Omental fat pad (tissue), 3 donors: ENCODE measurements at regions not wholly inside any gene's neighbourhood (a gene's known extent, or its start where the extent isn't known, plus 50 kb on each side); places are given as distances from the start of the nearest gene placed in this dataset.
"Not testable (repeated sequence)": the region's sequence is repeated elsewhere in the genome, so short reads cannot be mapped to it uniquely, and the experiment has no call there.

Source experiments
- ATAC-seq: fragments of 150-250 bp; one replicate; pipeline ENCODE4 v1.9.1; 2016; ENCODE audit warnings: mild to moderate bottlenecking, moderate library complexity; ENCODE audit not compliant: low FRiP score
- DNase-seq: peaks from one replicate; pipeline ENCODE4 v3.0.0-alpha.2; 2019; ENCODE audit warnings: low spot score
- TF ChIP-seq, protein P1 (sequence below), 3 donors: fragments of 450-650 bp; IDR thresholded peaks; one replicate each; pipeline ENCODE4 v1.5.1; 2016 to 2017; ENCODE audit warnings: antibody characterized with exemption in 3 of 3, mild to moderate bottlenecking in 3 of 3, moderate library complexity in 2 of 3

DNA sequence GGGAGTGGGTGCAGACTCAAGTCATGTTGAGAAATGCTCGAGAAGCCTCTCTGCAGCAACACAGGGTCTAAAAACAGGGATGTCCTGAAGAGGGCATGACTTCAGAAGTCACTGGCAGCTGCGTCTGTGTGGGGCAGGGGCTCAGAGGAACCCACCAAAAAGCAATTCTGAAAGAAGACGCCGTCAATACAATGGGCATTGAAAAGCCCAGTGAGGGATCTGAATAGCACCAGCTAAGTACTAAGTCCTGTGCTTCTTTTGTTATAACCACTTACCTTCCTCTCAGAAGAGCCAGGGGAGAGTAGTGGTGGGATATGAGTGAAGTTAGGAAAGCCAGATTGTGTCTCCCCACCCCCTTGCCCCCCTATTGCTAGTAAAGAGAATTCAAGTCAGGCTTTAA lies 137.2 kb downstream of the INHBA start:
- DNase-seq, result no peak
- no peak for ATAC-seq
- TF ChIP-seq, protein P1, sequence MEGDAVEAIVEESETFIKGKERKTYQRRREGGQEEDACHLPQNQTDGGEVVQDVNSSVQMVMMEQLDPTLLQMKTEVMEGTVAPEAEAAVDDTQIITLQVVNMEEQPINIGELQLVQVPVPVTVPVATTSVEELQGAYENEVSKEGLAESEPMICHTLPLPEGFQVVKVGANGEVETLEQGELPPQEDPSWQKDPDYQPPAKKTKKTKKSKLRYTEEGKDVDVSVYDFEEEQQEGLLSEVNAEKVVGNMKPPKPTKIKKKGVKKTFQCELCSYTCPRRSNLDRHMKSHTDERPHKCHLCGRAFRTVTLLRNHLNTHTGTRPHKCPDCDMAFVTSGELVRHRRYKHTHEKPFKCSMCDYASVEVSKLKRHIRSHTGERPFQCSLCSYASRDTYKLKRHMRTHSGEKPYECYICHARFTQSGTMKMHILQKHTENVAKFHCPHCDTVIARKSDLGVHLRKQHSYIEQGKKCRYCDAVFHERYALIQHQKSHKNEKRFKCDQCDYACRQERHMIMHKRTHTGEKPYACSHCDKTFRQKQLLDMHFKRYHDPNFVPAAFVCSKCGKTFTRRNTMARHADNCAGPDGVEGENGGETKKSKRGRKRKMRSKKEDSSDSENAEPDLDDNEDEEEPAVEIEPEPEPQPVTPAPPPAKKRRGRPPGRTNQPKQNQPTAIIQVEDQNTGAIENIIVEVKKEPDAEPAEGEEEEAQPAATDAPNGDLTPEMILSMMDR (IDR thresholded peaks at IDR 0.05), result no peak

DNA sequence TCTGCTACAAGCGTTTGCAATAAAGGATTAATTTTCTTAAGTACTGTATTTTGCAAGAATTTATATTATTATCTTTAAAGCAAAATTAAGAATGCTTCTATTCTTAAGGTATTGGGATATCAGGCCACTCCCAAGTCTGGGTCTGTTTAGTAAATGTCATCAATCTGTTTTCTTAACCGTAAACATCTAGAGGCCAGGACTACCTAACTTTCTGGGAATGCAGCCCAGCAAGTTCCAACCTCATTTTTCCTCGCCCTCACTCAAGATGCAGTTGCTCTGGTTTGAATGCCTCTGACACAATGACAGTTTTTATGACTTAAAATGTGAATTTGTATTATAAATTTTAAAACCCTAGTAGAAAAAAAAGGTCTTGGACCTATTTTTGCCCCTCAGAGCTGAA lies 143.5 kb downstream of the INHBA start:
- TF ChIP-seq, protein P1 (IDR thresholded peaks at IDR 0.05), result no peak
- ATAC-seq, result no peak
- no peak for DNase-seq

DNA sequence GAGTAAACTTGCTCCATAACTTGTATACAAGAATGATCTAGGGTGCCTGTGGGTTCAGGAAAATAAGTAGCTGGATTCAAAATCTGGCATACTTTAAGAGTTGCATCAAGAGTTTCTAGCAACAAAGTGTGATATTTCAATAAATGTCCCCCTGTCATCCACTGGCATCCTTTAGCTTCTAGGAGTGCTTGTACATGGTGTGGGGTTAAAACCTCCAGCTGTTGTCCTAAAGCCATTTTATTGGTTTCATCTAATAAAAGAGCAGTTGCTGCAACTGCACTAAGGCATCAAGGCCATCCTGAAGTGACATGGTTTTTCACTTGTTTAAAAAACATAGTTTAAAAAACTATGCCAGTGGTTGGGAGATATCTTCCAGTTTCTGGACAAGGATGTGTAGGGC lies 148.4 kb downstream of the INHBA start:
- TF ChIP-seq, protein P1 (IDR thresholded peaks at IDR 0.05), result no peak
- no peak for DNase-seq
- no peak for ATAC-seq

DNA sequence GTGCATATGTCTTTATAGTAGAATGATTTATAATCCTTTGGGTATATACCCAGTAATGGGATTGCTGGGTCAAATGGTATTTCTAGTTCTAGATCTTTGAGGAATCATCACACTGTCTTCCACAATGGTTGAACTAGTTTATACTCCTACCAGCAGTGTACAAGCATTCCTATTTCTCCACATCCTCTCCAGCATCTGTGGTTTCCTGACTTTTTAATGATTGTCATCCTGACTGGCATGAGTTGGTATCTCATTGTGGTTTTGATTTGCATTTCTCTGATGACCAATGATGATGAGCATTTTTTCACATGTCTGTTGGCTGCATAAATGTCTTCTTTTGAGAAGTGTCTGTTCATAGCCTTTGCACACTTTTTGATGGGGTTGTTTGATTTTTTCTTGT lies 152.8 kb downstream of the INHBA start:
- not testable (repeated sequence) for ATAC-seq, DNase-seq

DNA sequence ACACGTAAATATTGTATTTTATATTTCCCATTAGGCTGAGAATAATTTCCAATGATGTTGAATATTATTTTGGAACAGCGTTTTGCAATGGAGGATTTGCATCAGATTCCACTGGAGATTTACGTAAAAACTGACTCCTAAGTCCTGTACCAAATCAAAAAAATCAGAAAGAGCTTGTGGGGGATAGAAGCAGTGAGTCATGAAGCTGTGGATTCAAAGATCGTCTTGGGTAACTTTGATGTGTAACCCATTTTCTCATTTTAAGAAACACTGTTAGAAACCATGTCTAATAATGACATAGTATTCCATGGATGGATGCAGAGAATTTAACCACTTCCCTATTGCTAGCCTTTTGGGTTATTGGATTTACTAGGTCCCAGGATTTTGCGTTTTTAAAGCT lies 158.6 kb downstream of the INHBA start:
- DNase-seq (no peak), ATAC-seq (no peak)
- TF ChIP-seq, protein P1 (IDR thresholded peaks at IDR 0.05), result no peak

DNA sequence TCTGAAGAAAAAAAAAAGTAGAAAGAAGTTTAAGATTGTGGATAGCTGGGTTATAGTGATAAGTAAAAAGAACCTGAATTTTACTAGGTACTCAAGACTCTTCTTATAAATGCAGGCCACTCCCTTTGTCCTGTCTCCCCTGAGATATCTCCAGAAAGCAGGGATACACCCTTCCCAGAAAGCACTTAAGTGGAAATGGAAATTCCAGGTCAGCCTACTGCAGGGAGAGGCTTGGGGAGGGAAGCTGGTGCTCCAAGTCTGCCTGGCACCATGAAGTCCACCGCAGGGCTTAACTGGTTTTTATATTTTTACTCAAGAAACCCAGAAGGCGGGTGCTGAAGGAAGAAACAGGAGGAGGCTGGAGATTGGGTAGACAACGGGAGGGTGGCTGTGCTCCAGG lies 162.3 kb downstream of the INHBA start:
- TF ChIP-seq, protein P1 (IDR thresholded peaks at IDR 0.05), result no peak
- ATAC-seq (no peak), DNase-seq (no peak)

DNA sequence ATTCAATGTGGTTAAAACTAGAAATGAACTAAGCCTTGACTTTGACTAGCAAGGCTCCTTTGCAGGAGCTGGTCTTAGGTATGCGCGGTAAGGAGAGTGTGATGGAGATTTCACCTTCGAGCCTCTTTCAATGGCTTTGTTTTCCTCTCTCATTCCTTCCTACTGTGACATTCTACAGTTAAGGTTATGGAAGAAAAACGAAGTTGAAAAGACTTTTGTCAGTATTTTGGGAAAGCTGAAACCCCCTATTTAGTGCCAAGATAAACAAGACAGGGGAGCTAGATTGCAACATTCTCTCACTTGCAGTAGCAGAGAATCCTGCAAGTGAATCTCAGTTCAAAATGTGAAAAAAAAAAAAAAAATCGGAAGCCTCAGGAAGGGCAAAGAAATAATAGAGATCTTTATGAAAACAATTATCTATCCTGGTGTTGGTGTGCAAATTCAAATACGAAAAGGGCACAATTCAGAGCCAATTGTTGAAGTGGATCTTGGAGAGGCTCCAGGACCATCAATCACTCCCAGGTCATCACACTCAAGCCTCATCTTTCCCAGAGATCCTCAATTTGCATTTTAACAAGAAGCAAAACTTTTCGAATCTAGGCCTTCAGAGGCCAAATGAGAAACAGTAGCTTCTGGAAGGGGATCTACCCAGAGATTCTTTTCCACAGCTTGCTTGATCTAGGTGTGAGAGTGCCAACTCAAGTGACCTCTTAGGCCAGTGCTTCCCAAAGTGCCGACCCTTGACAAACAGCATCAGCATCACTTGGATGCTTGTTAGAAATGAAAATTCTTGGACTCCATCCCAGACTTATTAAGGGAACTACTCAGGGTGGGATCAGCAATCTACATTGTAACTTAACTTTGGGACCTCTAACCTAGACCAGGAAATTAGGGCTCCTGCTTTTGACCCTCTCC lies 163.8 kb downstream of the INHBA start:
- TF ChIP-seq, protein P1 (IDR thresholded peaks at IDR 0.05), result no peak
- no peak for ATAC-seq

More for the DNA sequence above, 163.8 kb downstream of the INHBA start:
- no peak for DNase-seq
